K562 (cell line): ENCODE measurements at regions not wholly inside any gene's neighbourhood (a gene's known extent, or its start where the extent isn't known, plus 50 kb on each side); places are given as distances from the start of the nearest gene placed in this dataset.

Experiments used
- KDM1A ChIP-seq, 2 experiments: fragments of 450-650 bp; IDR thresholded peaks; 2 replicates each; pipeline ENCODE4 v1.6.1; 2016; ENCODE audit warnings: mild to moderate bottlenecking in 2 of 2
- SNIP1 ChIP-seq: fragments of 450-650 bp; IDR thresholded peaks from 2 replicates; pipeline ENCODE4 v1.7.1; 2017; ENCODE audit warnings: low read depth, mild to moderate bottlenecking
- SRSF1 ChIP-seq: fragments of 200-400 bp; formaldehyde crosslinking; IDR thresholded peaks from 2 replicates; pipeline ENCODE4 v1.6.1; 2017; ENCODE audit warnings: mild to moderate bottlenecking, low read depth, low read length, moderate library complexity
- ZNF239 ChIP-seq: fragments of 250-450 bp; sonication (Bioruptor Pico); IDR thresholded peaks from 2 replicates; pipeline ENCODE4 v1.4.0; 2020; ENCODE audit warnings: mild to moderate bottlenecking
- TF ChIP-seq, protein P1 (sequence below): fragments of 250-450 bp; sonication (Bioruptor Pico); IDR thresholded peaks from 2 replicates; pipeline ENCODE4 v1.4.0; 2020; ENCODE audit warnings: mild to moderate bottlenecking, moderate library complexity
- TF ChIP-seq, protein P2 (sequence below): fragments of 200-600 bp; sonication (generic); IDR thresholded peaks from one replicate; pipeline ENCODE4 v1.6.1; 2012; ENCODE audit warnings: mild to moderate bottlenecking, low read depth, low read length, inconsistent platforms
- TF ChIP-seq, protein P3 (sequence below): fragments of 250-450 bp; sonication (Bioruptor Pico); IDR thresholded peaks from 2 replicates; pipeline ENCODE4 v1.8.0; 2022; ENCODE audit warnings: inconsistent platforms, mild to moderate bottlenecking, moderate library complexity, borderline replicate concordance

DNA sequence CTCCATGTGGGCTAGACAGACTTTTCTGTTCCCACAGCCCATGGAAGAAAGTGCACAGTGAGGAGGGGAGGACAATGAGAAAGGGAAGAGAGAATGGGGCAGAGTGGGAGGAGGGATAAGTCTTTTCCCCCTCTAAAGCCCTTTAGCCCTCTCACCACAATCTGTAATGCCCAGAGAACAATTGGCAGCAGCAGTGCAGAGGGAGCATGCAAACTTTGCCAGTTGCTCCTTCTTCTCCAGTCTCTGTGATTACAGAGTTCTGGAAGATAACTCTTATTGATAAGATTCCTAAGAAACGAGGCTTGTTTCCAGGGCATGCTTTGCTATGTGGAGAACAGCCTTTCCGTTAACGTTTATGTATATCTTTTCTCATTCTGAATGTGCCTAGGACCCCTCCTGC, 50.0 kb upstream of the FMN1 start (continued):
- TF ChIP-seq SRSF1: no peak
- no peak for TF ChIP-seq ZNF239 (CRISPR knock-in tag)
- TF ChIP-seq, protein P1, sequence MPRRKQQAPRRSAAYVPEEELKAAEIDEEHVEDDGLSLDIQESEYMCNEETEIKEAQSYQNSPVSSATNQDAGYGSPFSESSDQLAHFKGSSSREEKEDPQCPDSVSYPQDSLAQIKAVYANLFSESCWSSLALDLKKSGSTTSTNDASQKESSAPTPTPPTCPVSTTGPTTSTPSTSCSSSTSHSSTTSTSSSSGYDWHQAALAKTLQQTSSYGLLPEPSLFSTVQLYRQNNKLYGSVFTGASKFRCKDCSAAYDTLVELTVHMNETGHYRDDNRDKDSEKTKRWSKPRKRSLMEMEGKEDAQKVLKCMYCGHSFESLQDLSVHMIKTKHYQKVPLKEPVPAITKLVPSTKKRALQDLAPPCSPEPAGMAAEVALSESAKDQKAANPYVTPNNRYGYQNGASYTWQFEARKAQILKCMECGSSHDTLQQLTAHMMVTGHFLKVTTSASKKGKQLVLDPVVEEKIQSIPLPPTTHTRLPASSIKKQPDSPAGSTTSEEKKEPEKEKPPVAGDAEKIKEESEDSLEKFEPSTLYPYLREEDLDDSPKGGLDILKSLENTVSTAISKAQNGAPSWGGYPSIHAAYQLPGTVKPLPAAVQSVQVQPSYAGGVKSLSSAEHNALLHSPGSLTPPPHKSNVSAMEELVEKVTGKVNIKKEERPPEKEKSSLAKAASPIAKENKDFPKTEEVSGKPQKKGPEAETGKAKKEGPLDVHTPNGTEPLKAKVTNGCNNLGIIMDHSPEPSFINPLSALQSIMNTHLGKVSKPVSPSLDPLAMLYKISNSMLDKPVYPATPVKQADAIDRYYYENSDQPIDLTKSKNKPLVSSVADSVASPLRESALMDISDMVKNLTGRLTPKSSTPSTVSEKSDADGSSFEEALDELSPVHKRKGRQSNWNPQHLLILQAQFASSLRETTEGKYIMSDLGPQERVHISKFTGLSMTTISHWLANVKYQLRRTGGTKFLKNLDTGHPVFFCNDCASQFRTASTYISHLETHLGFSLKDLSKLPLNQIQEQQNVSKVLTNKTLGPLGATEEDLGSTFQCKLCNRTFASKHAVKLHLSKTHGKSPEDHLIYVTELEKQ (CRISPR knock-in tag): no peak
- TF ChIP-seq, protein P2, sequence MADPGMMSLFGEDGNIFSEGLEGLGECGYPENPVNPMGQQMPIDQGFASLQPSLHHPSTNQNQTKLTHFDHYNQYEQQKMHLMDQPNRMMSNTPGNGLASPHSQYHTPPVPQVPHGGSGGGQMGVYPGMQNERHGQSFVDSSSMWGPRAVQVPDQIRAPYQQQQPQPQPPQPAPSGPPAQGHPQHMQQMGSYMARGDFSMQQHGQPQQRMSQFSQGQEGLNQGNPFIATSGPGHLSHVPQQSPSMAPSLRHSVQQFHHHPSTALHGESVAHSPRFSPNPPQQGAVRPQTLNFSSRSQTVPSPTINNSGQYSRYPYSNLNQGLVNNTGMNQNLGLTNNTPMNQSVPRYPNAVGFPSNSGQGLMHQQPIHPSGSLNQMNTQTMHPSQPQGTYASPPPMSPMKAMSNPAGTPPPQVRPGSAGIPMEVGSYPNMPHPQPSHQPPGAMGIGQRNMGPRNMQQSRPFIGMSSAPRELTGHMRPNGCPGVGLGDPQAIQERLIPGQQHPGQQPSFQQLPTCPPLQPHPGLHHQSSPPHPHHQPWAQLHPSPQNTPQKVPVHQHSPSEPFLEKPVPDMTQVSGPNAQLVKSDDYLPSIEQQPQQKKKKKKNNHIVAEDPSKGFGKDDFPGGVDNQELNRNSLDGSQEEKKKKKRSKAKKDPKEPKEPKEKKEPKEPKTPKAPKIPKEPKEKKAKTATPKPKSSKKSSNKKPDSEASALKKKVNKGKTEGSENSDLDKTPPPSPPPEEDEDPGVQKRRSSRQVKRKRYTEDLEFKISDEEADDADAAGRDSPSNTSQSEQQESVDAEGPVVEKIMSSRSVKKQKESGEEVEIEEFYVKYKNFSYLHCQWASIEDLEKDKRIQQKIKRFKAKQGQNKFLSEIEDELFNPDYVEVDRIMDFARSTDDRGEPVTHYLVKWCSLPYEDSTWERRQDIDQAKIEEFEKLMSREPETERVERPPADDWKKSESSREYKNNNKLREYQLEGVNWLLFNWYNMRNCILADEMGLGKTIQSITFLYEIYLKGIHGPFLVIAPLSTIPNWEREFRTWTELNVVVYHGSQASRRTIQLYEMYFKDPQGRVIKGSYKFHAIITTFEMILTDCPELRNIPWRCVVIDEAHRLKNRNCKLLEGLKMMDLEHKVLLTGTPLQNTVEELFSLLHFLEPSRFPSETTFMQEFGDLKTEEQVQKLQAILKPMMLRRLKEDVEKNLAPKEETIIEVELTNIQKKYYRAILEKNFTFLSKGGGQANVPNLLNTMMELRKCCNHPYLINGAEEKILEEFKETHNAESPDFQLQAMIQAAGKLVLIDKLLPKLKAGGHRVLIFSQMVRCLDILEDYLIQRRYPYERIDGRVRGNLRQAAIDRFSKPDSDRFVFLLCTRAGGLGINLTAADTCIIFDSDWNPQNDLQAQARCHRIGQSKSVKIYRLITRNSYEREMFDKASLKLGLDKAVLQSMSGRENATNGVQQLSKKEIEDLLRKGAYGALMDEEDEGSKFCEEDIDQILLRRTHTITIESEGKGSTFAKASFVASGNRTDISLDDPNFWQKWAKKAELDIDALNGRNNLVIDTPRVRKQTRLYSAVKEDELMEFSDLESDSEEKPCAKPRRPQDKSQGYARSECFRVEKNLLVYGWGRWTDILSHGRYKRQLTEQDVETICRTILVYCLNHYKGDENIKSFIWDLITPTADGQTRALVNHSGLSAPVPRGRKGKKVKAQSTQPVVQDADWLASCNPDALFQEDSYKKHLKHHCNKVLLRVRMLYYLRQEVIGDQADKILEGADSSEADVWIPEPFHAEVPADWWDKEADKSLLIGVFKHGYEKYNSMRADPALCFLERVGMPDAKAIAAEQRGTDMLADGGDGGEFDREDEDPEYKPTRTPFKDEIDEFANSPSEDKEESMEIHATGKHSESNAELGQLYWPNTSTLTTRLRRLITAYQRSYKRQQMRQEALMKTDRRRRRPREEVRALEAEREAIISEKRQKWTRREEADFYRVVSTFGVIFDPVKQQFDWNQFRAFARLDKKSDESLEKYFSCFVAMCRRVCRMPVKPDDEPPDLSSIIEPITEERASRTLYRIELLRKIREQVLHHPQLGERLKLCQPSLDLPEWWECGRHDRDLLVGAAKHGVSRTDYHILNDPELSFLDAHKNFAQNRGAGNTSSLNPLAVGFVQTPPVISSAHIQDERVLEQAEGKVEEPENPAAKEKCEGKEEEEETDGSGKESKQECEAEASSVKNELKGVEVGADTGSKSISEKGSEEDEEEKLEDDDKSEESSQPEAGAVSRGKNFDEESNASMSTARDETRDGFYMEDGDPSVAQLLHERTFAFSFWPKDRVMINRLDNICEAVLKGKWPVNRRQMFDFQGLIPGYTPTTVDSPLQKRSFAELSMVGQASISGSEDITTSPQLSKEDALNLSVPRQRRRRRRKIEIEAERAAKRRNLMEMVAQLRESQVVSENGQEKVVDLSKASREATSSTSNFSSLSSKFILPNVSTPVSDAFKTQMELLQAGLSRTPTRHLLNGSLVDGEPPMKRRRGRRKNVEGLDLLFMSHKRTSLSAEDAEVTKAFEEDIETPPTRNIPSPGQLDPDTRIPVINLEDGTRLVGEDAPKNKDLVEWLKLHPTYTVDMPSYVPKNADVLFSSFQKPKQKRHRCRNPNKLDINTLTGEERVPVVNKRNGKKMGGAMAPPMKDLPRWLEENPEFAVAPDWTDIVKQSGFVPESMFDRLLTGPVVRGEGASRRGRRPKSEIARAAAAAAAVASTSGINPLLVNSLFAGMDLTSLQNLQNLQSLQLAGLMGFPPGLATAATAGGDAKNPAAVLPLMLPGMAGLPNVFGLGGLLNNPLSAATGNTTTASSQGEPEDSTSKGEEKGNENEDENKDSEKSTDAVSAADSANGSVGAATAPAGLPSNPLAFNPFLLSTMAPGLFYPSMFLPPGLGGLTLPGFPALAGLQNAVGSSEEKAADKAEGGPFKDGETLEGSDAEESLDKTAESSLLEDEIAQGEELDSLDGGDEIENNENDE: no peak
- TF ChIP-seq, protein P3, sequence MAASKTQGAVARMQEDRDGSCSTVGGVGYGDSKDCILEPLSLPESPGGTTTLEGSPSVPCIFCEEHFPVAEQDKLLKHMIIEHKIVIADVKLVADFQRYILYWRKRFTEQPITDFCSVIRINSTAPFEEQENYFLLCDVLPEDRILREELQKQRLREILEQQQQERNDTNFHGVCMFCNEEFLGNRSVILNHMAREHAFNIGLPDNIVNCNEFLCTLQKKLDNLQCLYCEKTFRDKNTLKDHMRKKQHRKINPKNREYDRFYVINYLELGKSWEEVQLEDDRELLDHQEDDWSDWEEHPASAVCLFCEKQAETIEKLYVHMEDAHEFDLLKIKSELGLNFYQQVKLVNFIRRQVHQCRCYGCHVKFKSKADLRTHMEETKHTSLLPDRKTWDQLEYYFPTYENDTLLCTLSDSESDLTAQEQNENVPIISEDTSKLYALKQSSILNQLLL: no peak
- TF ChIP-seq SNIP1: no peak
- no peak for TF ChIP-seq KDM1A (IDR thresholded peaks at IDR 0.05)
